NT2/D1 (cell line): ENCODE measurements at regions not wholly inside any gene's neighbourhood (a gene's known extent, or its start where the extent isn't known, plus 50 kb on each side); places are given as distances from the start of the nearest gene placed in this dataset.

Experiments used
- SUZ12 ChIP-seq: IDR thresholded peaks from 2 replicates; pipeline ENCODE4 v1.6.1; 2011; ENCODE audit not compliant: insufficient read length, insufficient read depth; ENCODE audit errors: extremely low read depth
- YY1 ChIP-seq: IDR thresholded peaks from 2 replicates; pipeline ENCODE4 v1.6.1; 2011; ENCODE audit not compliant: insufficient read length, insufficient read depth
- ZNF274 ChIP-seq: IDR thresholded peaks from 2 replicates; pipeline ENCODE4 v1.6.1; 2011; ENCODE audit warnings: mild to moderate bottlenecking, low read depth, low read length

DNA sequence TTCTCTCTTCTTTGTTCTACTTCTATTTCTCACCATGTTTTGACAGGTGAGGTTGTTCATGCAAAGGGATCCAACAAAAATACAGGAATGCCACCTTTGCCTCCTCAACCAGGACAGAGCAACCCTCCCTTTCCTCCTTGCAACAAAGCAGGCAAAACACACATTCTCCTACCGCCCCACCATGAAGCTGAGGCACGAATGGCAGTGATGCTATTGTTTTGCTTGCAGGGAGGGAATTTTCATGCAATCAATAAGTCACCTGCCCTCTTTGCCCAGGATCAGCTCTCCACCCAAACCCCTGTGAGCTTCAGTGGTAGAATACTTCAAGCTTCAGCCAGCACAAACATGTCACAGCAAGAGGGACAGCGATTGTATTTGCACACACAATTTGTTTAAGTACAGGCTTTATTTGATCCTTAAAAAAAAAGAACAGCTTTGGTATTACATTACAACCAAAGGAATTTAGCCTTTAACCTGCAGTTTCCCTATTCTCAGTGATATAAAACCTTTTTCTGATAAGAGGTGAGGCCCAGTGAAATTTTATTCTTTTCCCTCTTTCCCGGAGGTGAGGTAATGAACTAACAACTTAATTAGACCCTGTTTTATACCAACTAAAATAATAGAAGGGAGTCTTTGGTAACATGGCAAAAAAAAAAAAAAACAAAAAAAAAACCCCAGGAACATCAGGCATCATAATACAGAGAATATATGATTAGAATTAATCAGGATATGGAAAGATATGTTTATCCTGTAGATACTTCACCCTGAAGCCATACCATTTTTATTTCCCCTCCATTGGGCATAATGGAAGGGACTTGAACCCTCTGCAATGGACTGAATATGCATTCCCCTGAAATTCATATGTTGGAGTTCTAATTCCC is 87.0 kb upstream of the EEA1 start:
- TF ChIP-seq SUZ12 (no peak), YY1 (no peak), ZNF274 (no peak)
